ENCODE measurements at regions not wholly inside any gene's neighbourhood (a gene's known extent, or its start where the extent isn't known, plus 50 kb on each side); places are given as distances from the start of the nearest gene placed in this dataset.

- Mint-ChIP-seq H3K4me1 (no peaks in the 10 kb centered on the region), H3K4me3 (no peak overlapping the region), H3K9me3 (ENCODE audit: low read depth) (no peaks in the 10 kb centered on the region), H3K27me3 (peaks cover 9% of the 10 kb centered on the region), H3K27ac (no peak overlapping the region), H3K36me3 (no peaks in the 10 kb centered on the region)
- ATAC-seq (no peak), DNase-seq (no peak)
- CTCF ChIA-PET, result no interaction called here
Measured at GRCh38 chr2:23283653-23284052, 101.3 kb upstream of the KLHL29 start.

DNA sequence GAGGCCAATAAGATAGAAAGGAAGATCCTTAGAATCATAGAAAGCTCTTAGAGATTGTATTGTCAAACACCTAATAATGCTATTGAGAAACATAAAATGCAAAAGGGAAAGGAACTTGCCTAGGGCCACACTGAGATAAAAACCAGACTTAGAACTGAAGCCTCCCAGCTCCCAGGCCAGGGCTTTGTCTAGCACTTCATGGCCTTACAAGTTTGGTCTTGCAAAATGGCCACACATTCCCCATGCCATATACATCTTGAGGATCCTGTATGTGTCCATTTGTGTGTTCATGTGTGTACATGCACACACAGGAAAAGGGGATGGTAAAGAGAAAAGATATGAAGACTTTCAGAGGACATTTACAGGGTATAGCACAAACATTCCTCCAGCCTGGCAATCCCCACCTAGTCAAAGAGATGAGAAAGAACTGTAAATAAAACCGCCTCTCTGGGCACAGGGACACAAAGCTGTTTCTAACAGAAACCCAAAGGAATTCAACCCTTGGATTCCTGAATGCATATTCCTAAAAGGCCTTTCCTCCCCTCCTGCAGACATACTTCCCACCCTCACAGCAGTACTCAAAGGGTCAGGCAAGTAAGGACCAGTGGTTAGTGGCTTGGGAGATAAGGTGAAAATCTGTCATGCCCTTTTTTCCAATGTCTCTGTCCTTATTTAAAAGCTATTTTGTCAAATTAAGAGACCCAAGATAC is 99.7 kb upstream of the KLHL29 start:
- H3K9me3 Mint-ChIP-seq (ENCODE audit: low read depth), result no peaks in the 10 kb centered on the region
- H3K4me3 Mint-ChIP-seq, result no peak overlapping the region
- H3K36me3 Mint-ChIP-seq, result no peaks in the 10 kb centered on the region
- ATAC-seq, result no peak
- H3K27ac Mint-ChIP-seq, result no peak overlapping the region
- CTCF ChIA-PET, result no interaction called here
- H3K27me3 Mint-ChIP-seq, result peaks cover 9% of the 10 kb centered on the region
- H3K4me1 Mint-ChIP-seq, result no peaks in the 10 kb centered on the region
- DNase-seq, result no peak

DNA sequence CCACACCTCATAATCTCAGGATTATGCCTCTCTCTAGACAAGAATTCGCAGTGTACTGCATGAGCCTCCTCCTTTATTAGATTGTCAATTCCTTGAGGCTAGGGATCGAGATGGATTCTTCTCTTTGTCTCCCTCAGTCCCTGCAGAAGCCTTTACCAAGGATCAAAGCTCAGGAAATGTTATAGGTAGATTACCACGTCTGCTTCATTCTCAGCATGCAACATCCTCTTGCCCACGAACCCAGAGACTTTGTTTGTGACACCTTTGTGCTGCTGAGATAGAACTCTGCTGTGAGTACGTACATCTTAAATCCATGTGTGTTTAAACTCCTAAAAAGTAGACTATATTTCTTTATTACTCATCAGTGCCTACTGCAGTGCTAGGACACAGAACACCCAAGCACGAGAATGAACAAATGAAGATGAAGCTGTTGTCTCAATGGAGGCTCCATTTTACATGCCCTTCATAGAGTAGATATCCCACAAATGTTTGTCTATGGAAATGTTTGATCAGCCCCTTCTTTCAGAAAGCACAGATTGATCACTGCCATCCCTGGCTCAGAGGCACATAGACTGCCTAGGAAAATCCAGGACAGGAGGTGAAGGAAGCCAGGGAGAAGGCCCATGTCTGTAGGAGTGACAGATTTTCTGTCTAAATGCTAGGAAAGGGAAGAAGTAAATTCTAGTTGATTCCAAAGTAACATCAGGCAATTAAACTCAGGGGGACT is 98.8 kb upstream of the KLHL29 start:
- Mint-ChIP-seq H3K4me3 (no peak overlapping the region), H3K9me3 (ENCODE audit: low read depth) (no peaks in the 10 kb centered on the region), H3K27ac (no peak overlapping the region), H3K36me3 (no peaks in the 10 kb centered on the region), H3K27me3 (peaks cover 9% of the 10 kb centered on the region), H3K4me1 (no peaks in the 10 kb centered on the region)
- no peak for ATAC-seq
- DNase-seq, result no peak
- CTCF ChIA-PET, result no interaction called here

GRCh38 chr2:23286758-23287704 is 97.9 kb upstream of the KLHL29 start:
- CTCF ChIA-PET, result no interaction called here
- DNase-seq, result no peak
- H3K9me3 Mint-ChIP-seq (ENCODE audit: low read depth), result no peaks in the 10 kb centered on the region
- H3K4me1 Mint-ChIP-seq, result no peaks in the 10 kb centered on the region
- H3K4me3 Mint-ChIP-seq, result no peak overlapping the region
- H3K36me3 Mint-ChIP-seq, result no peaks in the 10 kb centered on the region
- no peak overlapping the region for H3K27ac Mint-ChIP-seq
- peaks cover 11% of the 10 kb centered on the region for H3K27me3 Mint-ChIP-seq
- no peak for ATAC-seq

- ATAC-seq, result no peak
- CTCF ChIA-PET, result no interaction called here
- Mint-ChIP-seq H3K27me3 (peaks cover 11% of the 10 kb centered on the region), H3K4me1 (no peaks in the 10 kb centered on the region), H3K36me3 (no peaks in the 10 kb centered on the region), H3K9me3 (ENCODE audit: low read depth) (no peaks in the 10 kb centered on the region), H3K4me3 (no peak overlapping the region), H3K27ac (no peak overlapping the region)
- no peak for DNase-seq
Measured at GRCh38 chr2:23289671-23290070, 95.3 kb upstream of the KLHL29 start.

GRCh38 chr2:23291239-23291638 is 93.7 kb upstream of the KLHL29 start:
- peaks cover 10% of the 10 kb centered on the region for H3K27me3 Mint-ChIP-seq
- H3K27ac Mint-ChIP-seq, result no peak overlapping the region
- DNase-seq (no peak), ATAC-seq (no peak)
- H3K4me3 Mint-ChIP-seq, result no peak overlapping the region
- no peaks in the 10 kb centered on the region for H3K9me3 Mint-ChIP-seq (ENCODE audit: low read depth)
- CTCF ChIA-PET, result no interaction called here
- no peaks in the 10 kb centered on the region for H3K36me3 Mint-ChIP-seq
- no peaks in the 10 kb centered on the region for H3K4me1 Mint-ChIP-seq

DNA sequence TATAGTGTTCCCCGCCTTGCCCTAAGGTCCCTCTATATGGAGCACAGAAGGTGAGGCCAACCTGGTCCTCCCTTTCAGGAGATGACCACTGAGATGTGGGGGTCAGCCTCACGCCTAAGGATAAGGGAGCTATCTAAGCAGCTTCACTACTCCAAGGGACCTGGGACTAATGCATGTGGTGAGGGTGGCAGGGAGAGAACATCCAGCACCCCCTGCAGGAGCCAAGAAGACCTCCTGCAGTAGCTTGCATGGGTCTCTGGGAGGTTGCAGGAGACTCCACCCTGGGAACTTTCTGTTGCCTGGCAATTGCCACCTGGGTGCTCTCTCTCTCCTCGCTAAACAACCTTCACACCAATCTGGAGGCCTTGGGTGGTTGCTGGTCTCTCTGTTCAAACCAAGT is 93.0 kb upstream of the KLHL29 start:
- H3K4me3 Mint-ChIP-seq, result no peak overlapping the region
- no peaks in the 10 kb centered on the region for H3K36me3 Mint-ChIP-seq
- CTCF ChIA-PET, result no interaction called here
- DNase-seq, result no peak
- no peak overlapping the region for H3K27ac Mint-ChIP-seq
- ATAC-seq, result no peak
- H3K9me3 Mint-ChIP-seq (ENCODE audit: low read depth), result no peaks in the 10 kb centered on the region
- H3K27me3 Mint-ChIP-seq, result peaks cover 4% of the 10 kb centered on the region
- H3K4me1 Mint-ChIP-seq, result no peaks in the 10 kb centered on the region

DNA sequence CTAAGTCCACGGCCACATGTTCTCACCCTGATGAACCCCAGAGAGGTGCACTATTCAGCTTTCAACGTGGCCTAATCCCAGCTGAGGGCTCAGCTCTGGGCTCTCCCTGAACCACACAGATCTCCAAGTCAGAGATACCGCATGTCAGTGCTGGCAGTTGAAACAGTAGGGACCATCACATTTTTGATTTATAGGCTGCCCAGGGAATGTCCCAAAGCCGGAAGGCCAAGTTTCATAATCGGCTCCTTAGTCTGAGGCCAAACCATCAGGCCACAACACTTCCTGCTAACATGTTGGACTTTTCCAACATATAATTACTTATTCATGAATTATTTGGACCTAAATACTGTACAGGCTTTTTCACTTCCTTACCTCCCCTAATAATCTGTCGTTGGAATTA is 91.9 kb upstream of the KLHL29 start:
- Mint-ChIP-seq H3K36me3 (no peaks in the 10 kb centered on the region), H3K9me3 (ENCODE audit: low read depth) (no peaks in the 10 kb centered on the region), H3K4me3 (no peak overlapping the region), H3K4me1 (no peaks in the 10 kb centered on the region), H3K27me3 (peaks cover 4% of the 10 kb centered on the region), H3K27ac (no peak overlapping the region)
- CTCF ChIA-PET, result no interaction called here
- no peak for DNase-seq
- no peak for ATAC-seq

DNA sequence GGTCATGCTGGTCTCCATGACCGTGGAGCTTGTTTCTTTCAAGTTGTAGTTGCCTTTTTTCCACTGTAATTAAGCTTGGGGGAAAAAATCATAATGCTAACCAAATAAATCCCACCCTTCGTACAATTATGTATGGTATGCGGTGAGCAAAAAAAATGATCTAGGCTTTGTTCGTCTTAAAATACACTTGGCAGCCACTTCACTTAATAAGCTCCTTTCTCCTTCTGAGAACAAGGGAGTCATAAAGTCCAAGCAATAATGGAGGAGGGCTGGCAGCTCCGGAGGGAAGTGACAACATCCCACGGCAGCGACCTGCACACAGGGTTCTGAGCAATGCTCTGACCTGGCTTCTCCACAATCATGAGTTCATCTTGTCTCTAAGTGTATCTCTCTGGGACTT is 91.2 kb upstream of the KLHL29 start:
- no peaks in the 10 kb centered on the region for H3K9me3 Mint-ChIP-seq (ENCODE audit: low read depth)
- H3K27ac Mint-ChIP-seq, result no peak overlapping the region
- ATAC-seq, result no peak
- peaks cover 9% of the 10 kb centered on the region for H3K27me3 Mint-ChIP-seq
- CTCF ChIA-PET, result no interaction called here
- H3K4me1 Mint-ChIP-seq, result no peaks in the 10 kb centered on the region
- H3K36me3 Mint-ChIP-seq, result no peaks in the 10 kb centered on the region
- DNase-seq, result no peak
- no peak overlapping the region for H3K4me3 Mint-ChIP-seq

GRCh38 chr2:23294238-23294637 is 90.7 kb upstream of the KLHL29 start:
- Mint-ChIP-seq H3K36me3 (no peaks in the 10 kb centered on the region), H3K4me3 (no peak overlapping the region), H3K27ac (no peak overlapping the region), H3K27me3 (peaks cover 9% of the 10 kb centered on the region), H3K4me1 (no peaks in the 10 kb centered on the region), H3K9me3 (ENCODE audit: low read depth) (no peaks in the 10 kb centered on the region)
- DNase-seq (no peak), ATAC-seq (no peak)
- CTCF ChIA-PET, result no interaction called here

GRCh38 chr2:23296691-23297090 is 88.3 kb upstream of the KLHL29 start:
- no peak for DNase-seq
- Mint-ChIP-seq H3K36me3 (no peaks in the 10 kb centered on the region), H3K27ac (no peak overlapping the region), H3K27me3 (peaks cover 7% of the 10 kb centered on the region), H3K9me3 (ENCODE audit: low read depth) (no peaks in the 10 kb centered on the region), H3K4me3 (no peak overlapping the region), H3K4me1 (no peaks in the 10 kb centered on the region)
- CTCF ChIA-PET, result no interaction called here
- no peak for ATAC-seq

DNA sequence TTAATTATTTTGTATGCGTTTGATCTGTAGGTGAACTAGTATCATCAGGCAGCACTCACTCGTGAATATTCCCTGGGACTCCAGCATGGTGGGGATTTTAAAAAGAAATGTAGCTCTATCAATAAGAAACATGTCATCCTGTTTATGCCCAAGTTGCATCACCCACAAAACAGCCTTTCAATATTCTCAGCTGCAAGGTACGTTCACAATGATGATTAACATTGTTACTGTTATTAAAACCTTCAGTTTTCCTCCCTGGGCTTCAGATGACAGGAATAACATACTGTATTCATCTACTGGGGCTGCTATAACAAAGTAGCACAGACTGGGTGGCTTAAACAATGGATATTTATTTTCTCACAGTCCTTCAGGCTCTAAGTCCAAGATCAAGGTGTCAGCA is 87.9 kb upstream of the KLHL29 start:
- DNase-seq (no peak), ATAC-seq (no peak)
- CTCF ChIA-PET, result no interaction called here
- peaks cover 7% of the 10 kb centered on the region for H3K27me3 Mint-ChIP-seq
- no peak overlapping the region for H3K27ac Mint-ChIP-seq
- H3K9me3 Mint-ChIP-seq (ENCODE audit: low read depth), result no peaks in the 10 kb centered on the region
- H3K36me3 Mint-ChIP-seq, result no peaks in the 10 kb centered on the region
- H3K4me3 Mint-ChIP-seq, result no peak overlapping the region
- no peaks in the 10 kb centered on the region for H3K4me1 Mint-ChIP-seq

DNA sequence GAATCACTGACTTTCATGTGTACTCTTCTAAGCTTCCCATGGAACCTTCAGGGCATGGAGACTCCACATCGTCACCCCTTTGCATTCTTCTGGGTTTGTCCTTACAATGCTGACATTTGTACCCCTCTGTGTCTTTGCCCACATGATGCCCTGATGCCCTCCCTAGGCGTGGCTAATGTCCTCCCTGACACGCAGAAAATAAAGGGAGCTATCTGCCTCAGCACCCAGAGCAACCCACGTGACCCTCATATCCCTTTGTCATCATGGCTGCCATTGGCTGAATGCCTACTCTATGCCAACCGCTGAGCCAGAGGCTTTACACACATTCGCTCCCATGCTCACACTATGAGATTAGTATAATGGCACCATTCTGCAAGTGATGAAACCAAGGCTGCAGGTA is 86.4 kb upstream of the KLHL29 start:
- H3K4me1 Mint-ChIP-seq, result no peaks in the 10 kb centered on the region
- no peak overlapping the region for H3K27ac Mint-ChIP-seq
- H3K4me3 Mint-ChIP-seq, result no peak overlapping the region
- DNase-seq (no peak), ATAC-seq (no peak)
- no peaks in the 10 kb centered on the region for H3K36me3 Mint-ChIP-seq
- CTCF ChIA-PET, result no interaction called here
- H3K9me3 Mint-ChIP-seq (ENCODE audit: low read depth), result no peaks in the 10 kb centered on the region
- peaks cover 7% of the 10 kb centered on the region for H3K27me3 Mint-ChIP-seq

Data from activated CD8-positive, alpha-beta memory T cell treated with anti-CD3 and anti-CD28 coated beads, Interleukin-2, amount 10 ng/mL, durations not matched to agents 7 days and 5 days (primary cell).